MM.1S (cell line): ENCODE measurements at regions not wholly inside any gene's neighbourhood (a gene's known extent, or its start where the extent isn't known, plus 50 kb on each side); places are given as distances from the start of the nearest gene placed in this dataset.

Experiments
- DNase-seq: peaks from one replicate; pipeline ENCODE4 v3.0.0-alpha.2; 2015
- H2AFZ ChIP-seq: fragments of 300-600 bp; sonication (generic); 2 replicates; pipeline ENCODE4 v1.6.0; 2016; ENCODE audit warnings: antibody characterized with exemption, low read length
- H3F3A ChIP-seq: fragments of 300-600 bp; sonication (generic); 2 replicates; pipeline ENCODE4 v1.6.1; 2016; ENCODE audit warnings: mild to moderate bottlenecking, antibody characterized with exemption, low read length, moderate library complexity, mixed read lengths; ENCODE audit not compliant: insufficient read depth
- H3K27ac ChIP-seq: fragments of 300-600 bp; sonication (generic); 2 replicates; pipeline ENCODE4 v1.5.1; 2016; ENCODE audit warnings: mild to moderate bottlenecking, low read length
- H3K27me3 ChIP-seq: fragments of 300-600 bp; sonication (generic); replicated peaks from 2 replicates; pipeline ENCODE4 v1.6.0; 2016; ENCODE audit warnings: low read length; ENCODE audit not compliant: insufficient read depth
- H3K36me3 ChIP-seq: fragments of 300-600 bp; sonication (generic); replicated peaks from 2 replicates; pipeline ENCODE4 v1.6.1; 2016; ENCODE audit warnings: mild to moderate bottlenecking, low read length, mixed read lengths; ENCODE audit not compliant: insufficient read depth
- H3K4me1 ChIP-seq: fragments of 300-600 bp; sonication (generic); 2 replicates; pipeline ENCODE4 v1.6.1; 2016; ENCODE audit warnings: low read length, mixed read lengths
- H3K4me2 ChIP-seq: fragments of 300-600 bp; sonication (generic); 2 replicates; pipeline ENCODE4 v1.6.0; 2016; ENCODE audit warnings: low read depth, low read length
- H3K4me3 ChIP-seq: fragments of 300-600 bp; sonication (generic); 2 replicates; pipeline ENCODE4 v1.5.1; 2016; ENCODE audit warnings: low read length, mixed read lengths
- H3K79me2 ChIP-seq: fragments of 300-600 bp; sonication (generic); 2 replicates; pipeline ENCODE4 v1.6.1; 2016; ENCODE audit warnings: mixed run types, low read length, mixed read lengths
- H3K9ac ChIP-seq: fragments of 300-600 bp; sonication (generic); 2 replicates; pipeline ENCODE4 v1.6.1; 2016; ENCODE audit warnings: low read length, mixed read lengths
- H3K9me2 ChIP-seq: fragments of 300-600 bp; sonication (generic); replicated peaks from 2 replicates; pipeline ENCODE4 v1.6.1; 2016; ENCODE audit warnings: mild to moderate bottlenecking, low read length, mixed read lengths; ENCODE audit not compliant: insufficient read depth
- H3K9me3 ChIP-seq: fragments of 300-600 bp; sonication (generic); replicated peaks from 2 replicates; pipeline ENCODE4 v1.6.1; 2016; ENCODE audit warnings: mild to moderate bottlenecking, low read length, mixed read lengths; ENCODE audit not compliant: insufficient read depth
- H4K20me1 ChIP-seq: fragments of 300-600 bp; sonication (generic); 2 replicates; pipeline ENCODE4 v1.6.1; 2016; ENCODE audit warnings: mild to moderate bottlenecking, low read length, moderate library complexity, mixed read lengths; ENCODE audit not compliant: insufficient read depth
- CTCF ChIP-seq: fragments of 300-600 bp; sonication (generic); IDR thresholded peaks from 2 replicates; pipeline ENCODE4 v1.5.1; 2016; ENCODE audit warnings: antibody characterized with exemption, low read length, mixed read lengths
- EZH2 ChIP-seq: fragments of 300-600 bp; sonication (generic); optimal IDR thresholded peaks from 2 replicates; pipeline ENCODE3; 2017; ENCODE audit warnings: low read depth, mild to moderate bottlenecking, antibody characterized with exemption, low read length, mixed read lengths
- EZH2phosphoT487 ChIP-seq: fragments of 300-600 bp; sonication (generic); IDR thresholded peaks from 2 replicates; pipeline ENCODE4 v1.6.1; 2018; ENCODE audit warnings: antibody characterized with exemption, low read length

DNA sequence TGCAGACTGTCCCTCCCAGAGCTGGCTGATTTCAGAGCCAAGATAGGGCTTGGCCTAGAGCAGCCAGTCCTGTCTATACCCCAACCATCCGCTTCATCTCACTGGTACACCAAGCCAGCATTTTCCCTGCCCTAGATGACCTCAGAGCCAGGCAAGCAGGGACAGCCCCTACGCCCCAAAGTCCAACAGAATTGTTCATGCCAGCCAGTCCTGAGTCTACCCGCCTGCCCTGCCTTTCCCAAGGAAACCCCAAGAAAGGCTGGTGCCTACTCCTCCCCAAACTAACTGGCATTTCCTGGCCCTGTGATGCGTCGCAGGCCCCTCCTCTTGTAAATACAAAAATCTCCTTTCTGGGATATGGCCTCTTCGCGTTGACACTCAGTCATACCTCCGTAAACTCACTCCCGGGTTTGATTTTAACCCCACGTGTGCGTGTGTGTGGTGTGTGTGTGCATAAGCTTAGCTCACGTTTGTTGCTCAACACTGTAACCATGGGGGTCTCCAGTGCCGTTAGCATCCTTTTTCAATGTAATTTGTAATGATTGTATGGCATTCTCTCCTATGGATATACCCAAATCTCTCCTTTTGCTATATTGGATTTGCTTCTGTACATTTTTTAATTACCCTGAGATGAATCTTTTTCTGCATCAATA lies 75.3 kb downstream of the SIK1 start:
- TF ChIP-seq CTCF (no peak), EZH2phosphoT487 (no peak), EZH2 (no peak)
- no peak overlapping the region for H3K4me2 ChIP-seq
- no peaks in the 10 kb centered on the region for H3K27me3 ChIP-seq
- H3K9ac ChIP-seq, result no peak overlapping the region
- peaks cover 14% of the 10 kb centered on the region for H3F3A ChIP-seq
- peaks cover 15% of the 10 kb centered on the region for H3K4me1 ChIP-seq
- H3K36me3 ChIP-seq, result no peaks in the 10 kb centered on the region
- H3K9me3 ChIP-seq, result no peaks in the 10 kb centered on the region
- no peaks in the 10 kb centered on the region for H4K20me1 ChIP-seq
- no peak overlapping the region for H2AFZ ChIP-seq
- DNase-seq, result no peak
- no peak overlapping the region for H3K27ac ChIP-seq
- no peaks in the 10 kb centered on the region for H3K9me2 ChIP-seq
- no peak overlapping the region for H3K4me3 ChIP-seq
- no peaks in the 10 kb centered on the region for H3K79me2 ChIP-seq

- H3K4me3 ChIP-seq, result no peak overlapping the region
- no peaks in the 10 kb centered on the region for H3K9me3 ChIP-seq
- no peaks in the 10 kb centered on the region for H3K27me3 ChIP-seq
- no peak overlapping the region for H2AFZ ChIP-seq
- no peaks in the 10 kb centered on the region for H3K36me3 ChIP-seq
- no peaks in the 10 kb centered on the region for H3K9me2 ChIP-seq
- no peak for TF ChIP-seq CTCF
- TF ChIP-seq EZH2phosphoT487, result no peak
- TF ChIP-seq EZH2, result no peak
- H3F3A ChIP-seq, result peaks cover 14% of the 10 kb centered on the region
- H3K4me1 ChIP-seq, result peaks cover 15% of the 10 kb centered on the region
- no peak for DNase-seq
- H3K27ac ChIP-seq, result no peak overlapping the region
- H3K9ac ChIP-seq, result no peak overlapping the region
- H3K4me2 ChIP-seq, result no peak overlapping the region
- no peaks in the 10 kb centered on the region for H4K20me1 ChIP-seq
- no peaks in the 10 kb centered on the region for H3K79me2 ChIP-seq
Measured at GRCh38 chr21:43349644-43350043, 77.3 kb downstream of the SIK1 start.

DNA sequence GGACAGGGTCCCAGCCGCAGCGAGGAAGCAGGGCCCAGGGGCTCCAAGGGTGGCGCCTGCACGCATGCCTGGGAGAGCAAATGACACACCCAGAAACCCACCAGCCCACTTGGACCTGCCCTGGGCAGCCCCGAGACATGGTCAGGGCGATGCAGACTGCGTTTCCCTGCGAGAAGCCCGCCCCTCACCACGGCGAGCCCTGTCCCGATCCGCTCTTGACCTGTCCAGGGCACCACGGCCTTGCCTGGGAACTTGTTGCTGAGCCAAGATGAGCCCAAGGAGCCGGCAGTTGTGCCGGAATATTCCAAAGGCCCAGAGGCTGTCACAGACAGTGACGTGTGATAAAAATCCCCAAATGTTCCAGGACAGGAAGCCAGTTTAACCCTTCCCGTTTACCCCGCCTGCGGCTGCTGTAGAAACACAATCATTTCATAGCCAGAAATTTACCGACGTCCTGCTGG lies 78.1 kb downstream of the SIK1 start:
- no peaks in the 10 kb centered on the region for H4K20me1 ChIP-seq
- no peak overlapping the region for H3K9ac ChIP-seq
- H2AFZ ChIP-seq, result no peak overlapping the region
- peaks cover 14% of the 10 kb centered on the region for H3F3A ChIP-seq
- H3K9me3 ChIP-seq, result no peaks in the 10 kb centered on the region
- H3K79me2 ChIP-seq, result no peaks in the 10 kb centered on the region
- no peak for DNase-seq
- H3K4me2 ChIP-seq, result no peak overlapping the region
- TF ChIP-seq EZH2, result no peak
- TF ChIP-seq EZH2phosphoT487, result no peak
- TF ChIP-seq CTCF, result no peak
- peaks cover 15% of the 10 kb centered on the region for H3K4me1 ChIP-seq
- H3K36me3 ChIP-seq, result no peaks in the 10 kb centered on the region
- H3K9me2 ChIP-seq, result no peaks in the 10 kb centered on the region
- H3K27ac ChIP-seq, result no peak overlapping the region
- H3K4me3 ChIP-seq, result no peak overlapping the region
- H3K27me3 ChIP-seq, result no peaks in the 10 kb centered on the region
